Activated CD4-positive, alpha-beta T cell treated with anti-CD3 and anti-CD28 coated beads, Interleukin-2, amount 10 ng/mL, durations not matched to agents 7 days and 5 days (primary cell): ENCODE measurements at regions not wholly inside any gene's neighbourhood (a gene's known extent, or its start where the extent isn't known, plus 50 kb on each side); places are given as distances from the start of the nearest gene placed in this dataset.

Experiments
- CTCF ChIA-PET: fragments of 350-600 bp; sonication (Branson Sonifier 250); formaldehyde crosslinking; loops from one replicate; lab custom pipeline; 2021; ENCODE audit warnings: antibody characterized with exemption; lab: Charles Lee
- POLR2A ChIA-PET: fragments of 350-600 bp; sonication (Branson Sonifier 250); formaldehyde crosslinking; loops from one replicate; lab custom pipeline; 2021; ENCODE audit warnings: antibody characterized with exemption; lab: Charles Lee
- DNase-seq: peaks from one replicate; pipeline ENCODE4 v3.0.0-alpha.2; 2020
- H3K27ac Mint-ChIP-seq: one replicate; pipeline ENCODE4 v1.8.0; 2021; ENCODE audit warnings: mild to moderate bottlenecking, moderate library complexity, mixed read lengths
- H3K27me3 Mint-ChIP-seq: one replicate; pipeline ENCODE4 v1.8.0; 2021; ENCODE audit warnings: mixed read lengths
- H3K36me3 Mint-ChIP-seq: one replicate; pipeline ENCODE4 v1.8.0; 2021; ENCODE audit warnings: low read depth, mixed read lengths
- H3K4me1 Mint-ChIP-seq: one replicate; pipeline ENCODE4 v1.8.0; 2021; ENCODE audit warnings: mixed read lengths
- H3K4me3 Mint-ChIP-seq: one replicate; pipeline ENCODE4 v1.8.0; 2021; ENCODE audit warnings: mild to moderate bottlenecking, moderate library complexity, mixed read lengths
- H3K9me3 Mint-ChIP-seq: one replicate; pipeline ENCODE4 v1.8.0; 2021; ENCODE audit warnings: mixed read lengths

GRCh38 chr1:173414539-173415226 lies 62.5 kb upstream of the PRDX6 start:
- ChIA-PET CTCF (interaction anchor here (0.5 kb wide), 1 partner anchor 611 kb away, joined by 3 read pairs; no protein-coding TSS in a partner anchor), POLR2A (no interaction called here)
- DNase-seq, result no peak
- Mint-ChIP-seq H3K9me3 (no peaks in the 10 kb centered on the region), H3K27me3 (no peaks in the 10 kb centered on the region), H3K4me1 (peaks cover 10% of the 10 kb centered on the region), H3K4me3 (no peak overlapping the region), H3K36me3 (peaks cover 3% of the 10 kb centered on the region), H3K27ac (no peak overlapping the region)

- CTCF ChIA-PET, result no interaction called here
- no peak overlapping the region for H3K27ac Mint-ChIP-seq
- no peaks in the 10 kb centered on the region for H3K9me3 Mint-ChIP-seq
- H3K4me3 Mint-ChIP-seq, result no peak overlapping the region
- POLR2A ChIA-PET, result no interaction called here
- peaks cover 3% of the 10 kb centered on the region for H3K36me3 Mint-ChIP-seq
- DNase-seq, result no peak
- H3K4me1 Mint-ChIP-seq, result peaks cover 12% of the 10 kb centered on the region
- H3K27me3 Mint-ChIP-seq, result no peaks in the 10 kb centered on the region
These were observed 61.6 kb upstream of the PRDX6 start for GRCh38 chr1:173415490-173415889.

DNA sequence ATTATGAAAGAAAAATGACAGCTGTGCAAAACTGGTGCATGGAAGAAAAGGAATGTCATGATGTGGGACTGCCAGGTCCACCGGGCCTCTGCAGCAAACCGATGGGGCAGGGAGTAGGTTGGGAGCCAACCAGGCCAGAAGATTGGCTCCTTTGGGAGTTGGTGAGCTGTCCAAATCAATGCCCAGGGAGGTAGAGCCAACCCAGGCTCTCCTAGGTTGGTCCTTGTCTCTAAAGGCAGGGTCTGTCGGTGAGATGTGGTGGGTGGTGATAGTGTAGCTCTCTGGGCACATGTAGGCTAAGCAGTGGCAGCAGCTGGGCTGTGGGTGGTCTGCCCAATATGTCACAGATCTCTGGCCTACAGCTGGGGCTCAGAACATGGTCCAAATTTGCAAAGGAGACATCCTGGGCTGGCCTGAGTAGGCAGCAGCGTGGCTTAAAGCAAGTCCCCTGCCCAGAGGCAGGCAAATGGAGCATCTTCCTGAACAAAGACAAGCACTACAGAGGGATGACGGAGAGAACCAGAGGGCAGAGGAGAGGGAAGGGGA lies 61.2 kb upstream of the PRDX6 start:
- peaks cover 3% of the 10 kb centered on the region for H3K36me3 Mint-ChIP-seq
- CTCF ChIA-PET, result no interaction called here
- no peak for DNase-seq
- POLR2A ChIA-PET, result no interaction called here
- H3K27me3 Mint-ChIP-seq, result no peaks in the 10 kb centered on the region
- no peaks in the 10 kb centered on the region for H3K9me3 Mint-ChIP-seq
- H3K27ac Mint-ChIP-seq, result no peak overlapping the region
- no peak overlapping the region for H3K4me3 Mint-ChIP-seq
- peaks cover 8% of the 10 kb centered on the region for H3K4me1 Mint-ChIP-seq

DNA sequence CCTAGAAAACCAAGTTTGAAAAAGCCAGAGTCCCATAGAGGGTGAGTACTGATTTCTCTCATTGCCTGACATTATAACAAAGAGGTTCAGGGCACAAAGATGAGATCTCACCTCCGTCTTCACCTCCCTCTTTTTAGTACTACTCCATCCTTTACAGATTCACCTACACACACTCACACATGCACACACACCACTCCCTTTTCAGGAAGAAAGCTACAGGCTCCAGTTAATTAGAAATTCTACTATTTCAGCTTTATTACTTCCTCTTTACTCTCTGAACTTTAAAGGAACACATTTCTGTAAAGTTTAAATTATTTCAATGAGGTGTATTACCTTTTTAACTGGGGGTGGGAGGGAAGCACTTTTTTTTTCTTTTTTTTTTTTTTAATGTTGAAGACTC lies 59.6 kb upstream of the PRDX6 start:
- ChIA-PET CTCF (interaction anchor here (0.6 to 0.7 kb wide), 3 partner anchors 12 to 920 kb away, joined by 3 read pairs; no protein-coding TSS in a partner anchor), POLR2A (no interaction called here)
- DNase-seq, result no peak
- peaks cover 8% of the 10 kb centered on the region for H3K4me1 Mint-ChIP-seq
- H3K36me3 Mint-ChIP-seq, result peaks cover 3% of the 10 kb centered on the region
- no peaks in the 10 kb centered on the region for H3K9me3 Mint-ChIP-seq
- H3K4me3 Mint-ChIP-seq, result no peak overlapping the region
- no peaks in the 10 kb centered on the region for H3K27me3 Mint-ChIP-seq
- no peak overlapping the region for H3K27ac Mint-ChIP-seq

GRCh38 chr1:173418107-173418985 lies 58.8 kb upstream of the PRDX6 start:
- Mint-ChIP-seq H3K36me3 (peaks cover 2% of the 10 kb centered on the region), H3K4me1 (peaks cover 8% of the 10 kb centered on the region), H3K9me3 (no peaks in the 10 kb centered on the region), H3K4me3 (no peak overlapping the region), H3K27ac (no peak overlapping the region), H3K27me3 (no peaks in the 10 kb centered on the region)
- CTCF ChIA-PET, result interaction anchor here (0.6 kb wide), 1 partner anchor 11 kb away, joined by 3 read pairs; no protein-coding TSS in a partner anchor
- no peak for DNase-seq
- POLR2A ChIA-PET, result no interaction called here

DNA sequence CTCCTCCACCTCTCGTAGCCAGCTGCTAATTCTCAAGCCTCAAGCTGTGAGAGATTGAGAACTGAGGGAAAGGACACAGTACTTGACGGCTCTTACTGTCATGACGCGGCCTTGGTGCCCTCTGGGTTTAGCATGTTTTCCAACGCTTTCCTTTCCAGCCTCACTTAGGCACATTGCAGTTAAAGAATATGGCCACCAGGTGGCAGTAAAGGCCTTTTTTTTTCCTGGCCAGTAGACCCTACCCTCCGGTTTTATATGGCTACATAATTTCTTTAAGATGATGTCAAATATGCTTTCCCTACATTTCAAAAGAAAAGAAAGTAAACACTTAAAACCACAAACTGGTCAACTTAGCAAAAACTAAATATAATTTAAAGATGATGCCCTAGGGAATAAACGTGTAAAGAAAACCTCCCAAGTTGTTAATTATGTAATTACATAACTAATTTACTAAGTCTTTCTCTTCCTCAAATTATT lies 56.8 kb upstream of the PRDX6 start:
- Mint-ChIP-seq H3K9me3 (no peaks in the 10 kb centered on the region), H3K4me3 (no peak overlapping the region), H3K4me1 (peaks cover 8% of the 10 kb centered on the region), H3K27me3 (no peaks in the 10 kb centered on the region), H3K36me3 (peaks cover 2% of the 10 kb centered on the region), H3K27ac (peak overlapping the region; percentile 48)
- DNase-seq, result peak; percentile 67
- ChIA-PET POLR2A (no interaction called here), CTCF (interaction anchor here (0.9 to 1.4 kb wide), 5 partner anchors 8 to 405 kb away, joined by 3 to 5 read pairs (median 3); partner anchors contain the start of gene KLHL20)

- no peaks in the 10 kb centered on the region for H3K27me3 Mint-ChIP-seq
- DNase-seq, result no peak
- no peaks in the 10 kb centered on the region for H3K36me3 Mint-ChIP-seq
These were observed 55.8 kb upstream of the PRDX6 start for GRCh38 chr1:173421286-173421685.

GRCh38 chr1:173421789-173422188 lies 55.3 kb upstream of the PRDX6 start:
- POLR2A ChIA-PET, result no interaction called here
- Mint-ChIP-seq H3K36me3 (no peaks in the 10 kb centered on the region), H3K27ac (no peak overlapping the region), H3K9me3 (no peaks in the 10 kb centered on the region), H3K4me1 (peaks cover 8% of the 10 kb centered on the region), H3K4me3 (no peak overlapping the region), H3K27me3 (no peaks in the 10 kb centered on the region)
- DNase-seq, result no peak
- CTCF ChIA-PET, result interaction anchor here (0.7 to 0.9 kb wide), 3 partner anchors 10 to 422 kb away, joined by 3 to 5 read pairs (median 4); no protein-coding TSS in a partner anchor

More at GRCh38 chr1:173421286-173421685, 55.8 kb upstream of the PRDX6 start:
- Mint-ChIP-seq H3K4me3 (no peak overlapping the region), H3K4me1 (peaks cover 8% of the 10 kb centered on the region), H3K27ac (no peak overlapping the region), H3K9me3 (no peaks in the 10 kb centered on the region)
- POLR2A ChIA-PET, result interaction anchor here (0.7 kb wide), 1 partner anchor 421 kb away, joined by 4 read pairs; no protein-coding TSS in a partner anchor
- CTCF ChIA-PET, result interaction anchor here (0.9 kb wide), 1 partner anchor 10 kb away, joined by 3 read pairs; no protein-coding TSS in a partner anchor

DNA sequence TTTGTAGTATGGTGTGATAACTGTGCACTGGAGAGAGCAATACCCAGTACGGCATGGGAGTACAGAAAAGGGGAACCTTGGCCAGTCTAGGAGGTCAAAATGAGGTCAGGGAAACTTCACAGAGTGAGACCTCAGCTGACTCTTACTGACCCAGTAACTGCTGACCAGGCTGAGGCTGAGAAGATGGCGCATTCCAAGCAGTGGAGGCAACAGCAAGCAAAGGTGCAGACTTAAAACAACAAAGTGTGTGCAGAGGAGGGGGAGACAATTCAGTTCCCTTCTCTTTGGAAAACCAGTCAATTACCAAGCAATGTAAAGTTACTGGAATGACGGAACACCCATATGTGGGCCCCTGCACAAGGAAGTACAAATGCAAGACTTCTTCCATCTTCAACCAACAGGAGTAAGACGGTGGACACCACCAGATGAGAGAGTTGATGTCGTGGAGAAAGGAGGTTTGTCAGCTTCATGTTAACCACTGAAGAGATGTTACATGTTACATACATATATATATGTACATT lies 54.6 kb upstream of the PRDX6 start:
- H3K27ac Mint-ChIP-seq, result no peak overlapping the region
- POLR2A ChIA-PET, result no interaction called here
- H3K4me1 Mint-ChIP-seq, result peaks cover 8% of the 10 kb centered on the region
- no peaks in the 10 kb centered on the region for H3K9me3 Mint-ChIP-seq
- DNase-seq, result no peak
- no peaks in the 10 kb centered on the region for H3K36me3 Mint-ChIP-seq
- H3K27me3 Mint-ChIP-seq, result no peaks in the 10 kb centered on the region
- H3K4me3 Mint-ChIP-seq, result no peak overlapping the region
- CTCF ChIA-PET, result interaction anchor here (0.7 to 0.9 kb wide), 2 partner anchors 11 to 421 kb away, joined by 4 to 5 read pairs; no protein-coding TSS in a partner anchor

GRCh38 chr1:173423291-173423690 lies 53.8 kb upstream of the PRDX6 start:
- Mint-ChIP-seq H3K27ac (no peak overlapping the region), H3K36me3 (no peaks in the 10 kb centered on the region), H3K9me3 (no peaks in the 10 kb centered on the region), H3K4me3 (no peak overlapping the region), H3K4me1 (peaks cover 8% of the 10 kb centered on the region), H3K27me3 (no peaks in the 10 kb centered on the region)
- no peak for DNase-seq
- CTCF ChIA-PET, result interaction anchor here (1.0 kb wide), 1 partner anchor 64 kb away, joined by 3 read pairs; no protein-coding TSS in a partner anchor
- POLR2A ChIA-PET, result interaction anchor here (0.6 kb wide), 1 partner anchor 55 kb away, joined by 3 read pairs; no protein-coding TSS in a partner anchor

DNA sequence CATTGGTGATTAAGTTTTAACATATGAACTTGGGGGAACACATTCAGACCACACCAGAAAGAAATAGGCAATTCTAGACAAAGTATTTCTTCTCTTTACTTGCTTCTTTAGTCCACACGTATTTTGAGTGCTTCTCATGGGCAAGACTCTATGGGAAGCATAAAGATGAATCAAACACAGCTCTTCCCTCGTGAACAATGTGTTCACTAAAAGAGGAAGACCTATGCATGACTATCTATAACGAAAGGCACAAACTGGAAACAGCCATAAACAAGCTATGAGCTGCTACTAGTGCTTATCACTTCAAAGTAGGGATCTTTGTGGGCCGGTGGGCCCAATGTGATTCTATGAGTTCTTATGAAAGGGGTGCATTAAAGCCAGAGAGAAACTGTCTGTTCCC lies 53.0 kb upstream of the PRDX6 start:
- CTCF ChIA-PET, result interaction anchor here (1.0 kb wide), 1 partner anchor 63 kb away, joined by 3 read pairs; no protein-coding TSS in a partner anchor
- Mint-ChIP-seq H3K27me3 (no peaks in the 10 kb centered on the region), H3K9me3 (no peaks in the 10 kb centered on the region), H3K36me3 (no peaks in the 10 kb centered on the region), H3K4me1 (peaks cover 9% of the 10 kb centered on the region), H3K4me3 (no peak overlapping the region), H3K27ac (no peak overlapping the region)
- no peak for DNase-seq
- POLR2A ChIA-PET, result interaction anchor here (0.6 kb wide), 1 partner anchor 400 kb away, joined by 3 read pairs; the partner anchor contains the start of gene DARS2
